ENCODE measurements at regions not wholly inside any gene's neighbourhood (a gene's known extent, or its start where the extent isn't known, plus 50 kb on each side); places are given as distances from the start of the nearest gene placed in this dataset.

DNA sequence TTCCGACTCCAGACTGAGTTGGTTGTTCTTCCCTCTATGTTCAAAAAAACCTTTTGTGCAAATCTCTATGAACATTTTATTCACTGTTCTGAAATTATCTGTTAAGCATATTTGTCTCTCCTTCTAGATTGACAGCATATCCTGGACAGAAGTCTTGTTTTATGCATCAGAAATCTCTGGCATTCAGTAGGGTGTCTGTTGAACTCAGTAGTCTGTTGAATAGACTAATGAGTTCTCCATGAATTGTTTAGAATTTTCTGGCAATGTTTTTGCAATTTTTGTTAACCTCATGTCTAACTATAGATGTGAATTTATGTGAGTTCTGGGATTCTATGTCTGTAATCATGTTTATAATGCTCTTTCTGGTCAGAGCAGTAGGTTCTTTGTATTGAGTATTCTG is 222.5 kb upstream of the KCNMB2 start:
- TF ChIP-seq, protein P1, sequence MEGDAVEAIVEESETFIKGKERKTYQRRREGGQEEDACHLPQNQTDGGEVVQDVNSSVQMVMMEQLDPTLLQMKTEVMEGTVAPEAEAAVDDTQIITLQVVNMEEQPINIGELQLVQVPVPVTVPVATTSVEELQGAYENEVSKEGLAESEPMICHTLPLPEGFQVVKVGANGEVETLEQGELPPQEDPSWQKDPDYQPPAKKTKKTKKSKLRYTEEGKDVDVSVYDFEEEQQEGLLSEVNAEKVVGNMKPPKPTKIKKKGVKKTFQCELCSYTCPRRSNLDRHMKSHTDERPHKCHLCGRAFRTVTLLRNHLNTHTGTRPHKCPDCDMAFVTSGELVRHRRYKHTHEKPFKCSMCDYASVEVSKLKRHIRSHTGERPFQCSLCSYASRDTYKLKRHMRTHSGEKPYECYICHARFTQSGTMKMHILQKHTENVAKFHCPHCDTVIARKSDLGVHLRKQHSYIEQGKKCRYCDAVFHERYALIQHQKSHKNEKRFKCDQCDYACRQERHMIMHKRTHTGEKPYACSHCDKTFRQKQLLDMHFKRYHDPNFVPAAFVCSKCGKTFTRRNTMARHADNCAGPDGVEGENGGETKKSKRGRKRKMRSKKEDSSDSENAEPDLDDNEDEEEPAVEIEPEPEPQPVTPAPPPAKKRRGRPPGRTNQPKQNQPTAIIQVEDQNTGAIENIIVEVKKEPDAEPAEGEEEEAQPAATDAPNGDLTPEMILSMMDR (IDR thresholded peaks at IDR 0.05; ENCODE audit: low read depth, low read length, poor library complexity, severe bottlenecking): no peak
- no peak for TF ChIP-seq EZH2phosphoT487 (IDR thresholded peaks at IDR 0.05; ENCODE audit: borderline replicate concordance, low read length)
